NT2/D1 (cell line): ENCODE measurements at regions not wholly inside any gene's neighbourhood (a gene's known extent, or its start where the extent isn't known, plus 50 kb on each side); places are given as distances from the start of the nearest gene placed in this dataset.

Source experiments
- DNase-seq: peaks from one replicate; pipeline ENCODE4 v3.0.0-alpha.2; 2011; ENCODE audit warnings: low read depth, low spot score
- H3K27me3 ChIP-seq: 2 replicates; pipeline ENCODE4 v1.6.0; 2011; ENCODE audit warnings: mild to moderate bottlenecking; ENCODE audit not compliant: insufficient read length, insufficient read depth
- H3K36me3 ChIP-seq: 2 replicates; pipeline ENCODE4 v1.6.1; 2011; ENCODE audit warnings: mild to moderate bottlenecking, low read length, mixed read lengths; ENCODE audit not compliant: insufficient read depth, insufficient read length
- H3K4me1 ChIP-seq: 2 replicates; pipeline ENCODE4 v1.5.1; 2011; ENCODE audit not compliant: insufficient read depth, insufficient read length
- H3K4me3 ChIP-seq: 2 replicates; pipeline ENCODE4 v1.5.1; 2011; ENCODE audit warnings: low read depth; ENCODE audit not compliant: insufficient read length
- H3K9ac ChIP-seq: 2 replicates; pipeline ENCODE4 v1.6.0; 2011; ENCODE audit warnings: low read depth; ENCODE audit not compliant: insufficient read length
- H3K9me3 ChIP-seq: 2 replicates; pipeline ENCODE4 v1.5.1; 2011; ENCODE audit warnings: mild to moderate bottlenecking, low read length; ENCODE audit not compliant: insufficient read depth
- SUZ12 ChIP-seq: IDR thresholded peaks from 2 replicates; pipeline ENCODE4 v1.6.1; 2011; ENCODE audit not compliant: insufficient read length, insufficient read depth; ENCODE audit errors: extremely low read depth
- YY1 ChIP-seq: IDR thresholded peaks from 2 replicates; pipeline ENCODE4 v1.6.1; 2011; ENCODE audit not compliant: insufficient read length, insufficient read depth
- ZNF274 ChIP-seq: IDR thresholded peaks from 2 replicates; pipeline ENCODE4 v1.6.1; 2011; ENCODE audit warnings: mild to moderate bottlenecking, low read depth, low read length

DNA sequence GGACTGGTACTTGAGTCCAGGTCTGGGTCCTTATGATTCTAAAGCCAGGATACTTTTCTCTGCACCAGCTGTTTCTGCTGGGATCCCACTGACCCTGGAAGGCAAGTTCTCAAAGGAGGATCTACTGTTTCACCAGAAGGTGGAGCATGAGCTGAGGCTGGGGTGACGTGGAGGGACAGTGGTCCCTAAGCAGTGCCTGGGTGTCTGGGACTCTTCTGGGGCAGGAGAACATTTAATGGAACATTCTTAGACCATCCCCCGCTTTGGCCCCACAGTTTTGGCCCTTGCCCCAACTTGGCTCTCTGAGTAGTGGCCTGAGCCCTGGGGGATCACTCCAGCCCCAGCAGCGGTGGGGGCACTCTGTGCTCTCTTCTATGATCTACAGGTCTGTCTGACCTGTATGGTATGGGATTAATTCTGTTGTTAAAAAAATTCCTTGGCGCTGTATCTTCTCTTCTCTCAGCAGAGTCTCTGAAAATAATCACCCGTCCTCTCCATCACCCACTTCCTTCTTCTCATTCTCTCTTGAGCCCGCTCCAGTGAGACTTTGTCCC is 60.3 kb upstream of the CSF3R start:
- TF ChIP-seq YY1 (no peak), SUZ12 (no peak), ZNF274 (no peak)
- H3K9ac ChIP-seq, result no peak overlapping the region
- no peaks in the 10 kb centered on the region for H3K9me3 ChIP-seq
- no peak overlapping the region for H3K4me3 ChIP-seq
- peak; percentile 35 for DNase-seq
- H3K4me1 ChIP-seq, result peaks cover 4% of the 10 kb centered on the region
- no peaks in the 10 kb centered on the region for H3K36me3 ChIP-seq
- H3K27me3 ChIP-seq, result peaks cover 3% of the 10 kb centered on the region

GRCh38 chr1:36542024-36542961 is 59.6 kb upstream of the CSF3R start:
- no peak for DNase-seq
- H3K4me1 ChIP-seq, result peaks cover 4% of the 10 kb centered on the region
- H3K36me3 ChIP-seq, result no peaks in the 10 kb centered on the region
- no peak for TF ChIP-seq SUZ12
- TF ChIP-seq YY1, result no peak
- no peak for TF ChIP-seq ZNF274
- H3K9me3 ChIP-seq, result no peaks in the 10 kb centered on the region
- H3K9ac ChIP-seq, result no peak overlapping the region
- no peak overlapping the region for H3K4me3 ChIP-seq
- H3K27me3 ChIP-seq, result peaks cover 3% of the 10 kb centered on the region

GRCh38 chr1:36540056-36540455 is 57.3 kb upstream of the CSF3R start:
- Histone ChIP-seq H3K9ac (no peak overlapping the region), H3K27me3 (no peaks in the 10 kb centered on the region), H3K36me3 (no peaks in the 10 kb centered on the region), H3K9me3 (no peaks in the 10 kb centered on the region), H3K4me3 (no peak overlapping the region), H3K4me1 (peaks cover 4% of the 10 kb centered on the region)
- no peak for DNase-seq
- TF ChIP-seq YY1, result no peak
- no peak for TF ChIP-seq ZNF274

DNA sequence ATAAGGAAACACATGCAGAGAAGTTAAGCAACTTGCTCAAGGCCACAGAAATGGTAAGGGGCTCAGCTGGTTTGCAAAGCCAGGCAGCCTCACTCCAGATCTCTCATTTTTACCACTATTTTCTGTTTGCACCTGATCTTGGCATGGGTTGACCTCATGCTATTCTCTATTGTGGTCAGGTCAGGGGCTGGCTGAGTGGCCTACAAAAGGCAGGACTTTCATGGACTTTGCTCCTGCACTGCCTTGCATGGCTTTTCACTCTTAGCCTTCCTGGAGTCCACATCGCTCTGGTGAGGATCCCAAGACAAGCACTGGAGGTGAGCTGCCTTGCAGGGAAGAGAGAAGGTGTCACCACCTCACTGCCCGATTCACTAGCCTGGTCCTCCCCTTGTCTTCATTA is 56.8 kb upstream of the CSF3R start:
- H3K4me3 ChIP-seq, result no peak overlapping the region
- H3K9ac ChIP-seq, result no peak overlapping the region
- H3K9me3 ChIP-seq, result no peaks in the 10 kb centered on the region
- TF ChIP-seq ZNF274 (no peak), YY1 (no peak), SUZ12 (no peak)
- no peaks in the 10 kb centered on the region for H3K36me3 ChIP-seq
- no peaks in the 10 kb centered on the region for H3K27me3 ChIP-seq
- no peak for DNase-seq
- H3K4me1 ChIP-seq, result peaks cover 4% of the 10 kb centered on the region

- no peak for TF ChIP-seq SUZ12
- no peak for TF ChIP-seq ZNF274
- no peak for TF ChIP-seq YY1
- H3K9me3 ChIP-seq, result no peaks in the 10 kb centered on the region
- no peak overlapping the region for H3K4me3 ChIP-seq
- H3K27me3 ChIP-seq, result no peaks in the 10 kb centered on the region
- H3K9ac ChIP-seq, result no peak overlapping the region
- DNase-seq, result no peak
- no peaks in the 10 kb centered on the region for H3K36me3 ChIP-seq
- peaks cover 4% of the 10 kb centered on the region for H3K4me1 ChIP-seq
These were observed 55.3 kb upstream of the CSF3R start for GRCh38 chr1:36537991-36538390.

DNA sequence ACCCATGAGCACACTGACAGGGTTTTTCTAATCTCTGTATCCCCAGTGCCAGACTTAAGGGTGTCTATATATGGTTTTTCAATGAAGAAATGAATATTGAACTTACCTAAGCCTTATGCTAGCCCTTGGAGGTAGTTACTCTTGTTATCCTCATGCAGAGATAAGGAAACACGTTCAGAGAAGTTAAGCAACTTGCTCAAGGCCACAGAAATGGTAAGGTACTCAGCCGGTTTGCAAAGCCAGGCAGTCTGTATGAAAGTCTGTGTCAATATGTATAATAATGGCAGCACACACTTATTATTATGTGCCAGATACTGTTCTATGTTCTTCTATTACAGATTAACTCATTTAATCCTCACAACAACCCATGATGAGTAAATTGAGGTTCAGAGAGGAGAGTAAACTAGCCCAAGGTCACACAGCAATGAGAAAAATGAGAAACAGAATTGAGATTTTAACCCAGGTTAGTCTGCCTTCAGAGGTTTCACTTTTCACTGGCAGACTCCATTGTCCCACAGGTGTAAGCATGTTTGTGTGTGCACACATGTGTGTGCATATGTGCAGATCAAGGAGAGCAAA is 54.6 kb upstream of the CSF3R start:
- H3K9me3 ChIP-seq, result no peaks in the 10 kb centered on the region
- no peaks in the 10 kb centered on the region for H3K27me3 ChIP-seq
- no peak for TF ChIP-seq SUZ12
- no peak for TF ChIP-seq ZNF274
- no peak for TF ChIP-seq YY1
- H3K4me3 ChIP-seq, result no peak overlapping the region
- no peaks in the 10 kb centered on the region for H3K36me3 ChIP-seq
- H3K4me1 ChIP-seq, result peaks cover under 1% of the 10 kb centered on the region
- DNase-seq, result no peak
- H3K9ac ChIP-seq, result no peak overlapping the region

GRCh38 chr1:36536727-36537126 is 54.0 kb upstream of the CSF3R start:
- Histone ChIP-seq H3K36me3 (no peaks in the 10 kb centered on the region), H3K4me1 (no peaks in the 10 kb centered on the region), H3K4me3 (no peak overlapping the region), H3K9me3 (no peaks in the 10 kb centered on the region), H3K9ac (no peak overlapping the region), H3K27me3 (peaks cover 4% of the 10 kb centered on the region)
- no peak for DNase-seq
- TF ChIP-seq YY1, result no peak
- TF ChIP-seq ZNF274, result no peak
- no peak for TF ChIP-seq SUZ12
